Fibroblast of gingiva (primary cell): ENCODE measurements at regions not wholly inside any gene's neighbourhood (a gene's known extent, or its start where the extent isn't known, plus 50 kb on each side); places are given as distances from the start of the nearest gene placed in this dataset.
"Not testable (repeated sequence)": the region's sequence is repeated elsewhere in the genome, so short reads cannot be mapped to it uniquely, and the experiment has no call there.

Experiments used
- DNase-seq: peaks from one replicate; pipeline ENCODE4 v3.0.0-alpha.2; 2011; ENCODE audit warnings: low read depth

DNA sequence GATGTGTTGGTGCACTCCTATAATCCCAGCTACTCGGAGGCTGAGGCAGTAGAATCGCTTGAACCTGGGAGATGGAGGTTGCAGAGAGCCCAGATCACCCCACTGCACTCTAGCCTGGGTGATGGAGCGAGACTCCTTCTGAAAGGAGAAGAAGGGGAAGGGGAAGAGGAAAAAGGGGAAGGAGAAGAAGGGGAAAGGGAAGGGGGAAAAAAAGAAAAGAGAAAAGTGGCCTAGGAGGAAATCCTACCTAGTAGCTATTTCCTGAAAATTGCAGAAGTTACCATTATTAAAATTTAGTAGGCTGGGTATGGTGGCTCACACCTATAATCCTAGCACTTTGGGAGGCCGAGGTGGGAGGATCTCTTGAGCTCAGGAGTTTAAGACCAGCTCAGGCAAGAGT is 67.4 kb downstream of the ARRDC3 start:
- no peak for DNase-seq

DNA sequence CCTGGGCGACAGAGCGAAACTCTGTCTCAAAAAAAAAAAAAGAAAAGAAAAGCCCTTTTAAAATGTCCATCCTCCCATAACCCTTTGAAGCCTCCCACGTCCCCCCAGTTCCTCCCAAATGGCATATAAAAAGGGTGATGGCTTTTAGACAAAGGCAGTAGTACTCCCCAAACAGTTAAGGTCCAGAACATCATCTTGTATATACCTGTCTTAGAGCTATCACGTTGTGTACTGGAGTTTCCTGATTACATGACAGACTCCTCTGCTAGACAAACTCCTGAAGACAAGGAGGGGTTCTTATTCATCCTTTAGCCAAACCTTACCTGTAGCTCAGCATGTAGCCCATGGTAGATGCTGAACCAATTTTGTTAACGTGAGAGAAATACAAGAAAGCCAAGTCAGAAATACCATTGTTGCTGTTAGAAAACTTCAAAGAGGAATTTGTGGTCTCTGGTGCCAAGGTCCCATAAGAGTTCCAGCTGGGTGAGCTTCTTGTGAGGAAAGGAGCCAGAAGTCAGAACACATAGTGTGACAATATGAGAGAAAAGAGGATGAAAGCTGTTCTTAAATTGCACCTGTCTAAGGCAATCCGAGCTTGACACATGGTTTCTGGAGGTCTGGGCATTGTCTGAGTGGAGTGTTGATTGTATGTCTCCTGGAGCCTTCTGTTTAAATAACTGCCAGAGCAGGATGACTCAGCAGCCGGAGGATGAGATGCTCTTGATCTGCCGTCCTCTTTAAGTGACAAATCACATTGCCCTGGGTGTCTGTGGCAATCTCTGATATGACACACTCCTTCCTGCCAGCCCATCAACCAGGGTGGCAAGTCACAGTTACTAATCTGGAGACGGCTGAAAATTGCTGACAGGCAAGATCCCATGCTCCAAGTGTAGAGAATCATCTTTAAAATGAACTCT is 69.1 kb downstream of the ARRDC3 start:
- peak; percentile 89 for DNase-seq

DNA sequence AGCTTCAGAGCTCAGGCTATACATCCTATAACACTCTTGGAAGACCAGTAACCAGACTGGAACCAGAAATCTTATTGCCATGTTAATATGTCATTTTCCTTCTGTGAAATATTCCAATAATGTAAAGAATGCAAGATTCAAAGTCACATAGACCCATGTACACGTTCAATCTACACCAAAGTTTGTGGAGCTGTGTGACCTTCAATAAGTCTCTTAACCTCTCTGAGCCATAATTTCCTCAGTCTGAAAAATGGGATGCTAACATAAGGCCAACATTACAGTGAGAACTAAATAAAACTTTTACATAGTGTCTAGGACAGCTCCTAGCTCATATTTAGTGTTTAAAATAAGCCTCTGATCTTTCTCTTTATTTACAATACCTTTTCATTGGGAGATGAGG is 70.4 kb downstream of the ARRDC3 start:
- DNase-seq, result no peak

DNA sequence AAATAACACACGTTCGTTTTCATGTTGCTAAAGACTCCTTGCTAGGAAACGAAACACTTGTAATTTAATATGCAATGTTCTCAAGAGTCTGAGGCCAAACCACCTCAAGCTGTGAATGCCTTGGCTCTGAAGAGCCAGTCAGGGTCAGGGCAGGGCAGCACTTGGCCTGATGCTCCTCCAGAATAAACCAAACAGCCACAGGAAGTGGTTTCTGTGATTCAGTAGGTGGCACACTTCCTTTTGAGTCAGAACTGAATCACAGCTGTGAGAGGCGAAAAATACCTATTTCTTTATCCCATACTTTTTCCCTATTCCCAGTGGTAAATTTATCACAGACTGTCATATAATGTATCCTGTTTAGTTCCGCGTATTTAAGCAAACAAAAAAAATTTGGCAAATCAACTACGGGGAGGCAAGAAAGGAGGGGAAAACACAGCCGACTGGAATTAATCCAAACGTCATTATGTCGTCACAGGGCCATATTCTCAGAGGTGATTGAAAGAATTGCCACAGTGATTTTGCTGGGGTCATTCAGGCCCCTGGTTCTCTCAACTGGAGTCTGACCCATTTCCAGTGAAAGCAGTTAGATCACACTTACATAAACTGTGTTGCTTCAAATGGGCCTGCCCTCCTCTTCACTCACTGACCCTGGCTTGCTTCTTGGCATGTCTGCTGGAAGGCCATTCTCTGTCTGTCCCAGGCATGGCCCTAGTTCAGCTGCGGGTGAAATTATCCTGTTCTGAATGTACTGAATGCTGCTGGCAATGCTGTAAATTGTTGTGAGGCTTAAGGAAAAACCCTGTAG is 71.2 kb downstream of the ARRDC3 start:
- DNase-seq, result peak; percentile 100

DNA sequence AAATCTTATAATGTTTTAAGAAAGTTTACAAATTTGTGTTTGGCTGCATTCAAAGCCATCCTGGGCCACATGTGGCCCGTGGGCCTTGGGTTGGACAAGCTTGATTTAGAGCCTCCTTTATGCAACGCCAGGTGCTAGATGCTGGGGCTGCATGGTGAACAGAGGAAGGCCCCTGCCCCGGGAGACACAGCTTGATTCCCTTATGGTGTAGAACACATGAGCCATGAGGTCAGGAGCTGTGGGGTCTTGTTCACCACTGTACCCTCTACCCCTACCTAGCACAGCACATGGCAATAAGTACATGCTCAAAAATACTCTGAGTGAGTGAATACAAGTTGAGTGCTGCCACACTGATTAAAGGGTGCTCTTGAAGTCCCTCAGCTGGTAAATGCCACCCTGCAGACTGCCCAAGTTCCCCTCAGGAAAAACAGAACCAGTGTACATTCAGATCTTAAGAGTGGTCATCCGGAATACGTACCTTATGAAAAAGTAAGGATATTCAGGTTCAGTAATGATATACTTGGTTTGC is 71.9 kb downstream of the ARRDC3 start:
- DNase-seq, result no peak

DNA sequence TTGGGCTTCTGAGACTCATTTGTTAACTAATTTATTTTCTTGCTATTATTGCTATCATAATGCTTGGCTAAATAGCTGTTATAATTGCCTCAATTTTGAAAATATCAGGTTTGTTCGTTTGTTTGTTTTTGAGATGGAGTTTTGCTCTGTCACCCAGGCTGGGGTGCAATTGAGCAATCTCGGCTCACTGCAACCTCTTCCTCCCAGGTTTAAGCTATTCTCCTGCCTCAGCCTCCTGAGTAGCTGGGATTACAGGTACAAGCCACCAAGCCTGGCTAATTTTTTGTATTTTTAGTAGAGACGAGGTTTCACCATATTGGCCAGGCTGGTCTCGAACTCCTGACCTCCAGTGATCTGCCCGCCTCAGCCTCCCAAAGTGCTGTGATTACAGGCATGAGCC is 75.0 kb downstream of the ARRDC3 start:
- not testable (repeated sequence) for DNase-seq

DNA sequence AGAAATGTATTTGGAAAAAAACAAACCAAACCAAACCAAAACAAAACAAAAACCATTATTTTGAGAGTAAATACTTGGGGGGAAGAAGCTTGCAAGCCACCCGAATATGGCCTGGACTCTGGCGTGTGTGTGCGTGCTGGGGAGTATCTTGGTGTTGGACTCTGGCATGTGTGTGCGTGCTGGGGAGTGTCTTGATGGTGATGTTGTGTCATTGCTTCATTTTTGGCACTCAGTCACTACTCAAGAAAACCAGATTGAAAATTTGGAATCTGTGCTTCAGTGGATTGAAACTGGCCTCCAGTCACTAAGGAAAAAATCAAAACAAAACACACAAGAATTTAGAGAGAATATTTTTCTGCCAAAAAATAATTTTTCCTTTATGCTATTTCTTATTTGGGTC is 76.1 kb downstream of the ARRDC3 start:
- peak; percentile 97 for DNase-seq

DNA sequence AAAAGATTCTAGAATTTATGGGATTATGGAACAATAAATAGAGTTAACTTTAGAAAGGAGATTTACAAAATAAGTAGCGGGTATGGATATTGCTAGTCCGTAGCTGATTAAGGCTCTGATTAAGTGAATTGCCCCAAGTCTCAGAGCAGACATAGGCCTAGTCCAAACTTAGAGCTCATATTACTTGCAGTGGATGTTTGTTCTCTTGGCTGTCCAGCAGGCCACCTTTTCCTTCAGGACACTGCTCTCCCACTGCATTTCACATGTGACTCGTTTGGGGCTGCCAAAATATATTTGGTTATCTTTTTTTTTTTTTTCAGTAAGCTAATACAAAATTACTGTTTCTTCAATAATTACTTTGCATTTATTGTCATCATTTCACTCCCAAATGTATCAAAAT is 76.6 kb downstream of the ARRDC3 start:
- DNase-seq, result peak; percentile 42

DNA sequence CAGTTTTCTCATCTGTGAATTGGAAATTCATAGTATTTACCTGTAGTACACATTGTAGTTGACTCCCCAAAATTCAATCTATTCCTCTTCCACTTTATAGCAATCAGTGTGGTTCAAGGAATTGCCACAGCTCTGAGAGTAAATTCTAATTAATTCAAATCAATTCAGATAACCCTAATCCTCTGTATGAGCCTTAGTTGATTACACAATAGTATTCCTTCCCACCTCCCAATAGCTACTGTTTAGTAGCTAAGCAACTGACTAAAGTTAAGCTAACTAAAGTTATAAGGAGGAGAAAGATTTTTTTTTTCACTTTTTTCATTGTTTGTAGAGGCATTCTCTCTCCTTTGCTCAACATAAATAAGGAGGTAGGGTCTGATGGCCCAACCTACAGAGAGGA is 77.5 kb downstream of the ARRDC3 start:
- no peak for DNase-seq

DNA sequence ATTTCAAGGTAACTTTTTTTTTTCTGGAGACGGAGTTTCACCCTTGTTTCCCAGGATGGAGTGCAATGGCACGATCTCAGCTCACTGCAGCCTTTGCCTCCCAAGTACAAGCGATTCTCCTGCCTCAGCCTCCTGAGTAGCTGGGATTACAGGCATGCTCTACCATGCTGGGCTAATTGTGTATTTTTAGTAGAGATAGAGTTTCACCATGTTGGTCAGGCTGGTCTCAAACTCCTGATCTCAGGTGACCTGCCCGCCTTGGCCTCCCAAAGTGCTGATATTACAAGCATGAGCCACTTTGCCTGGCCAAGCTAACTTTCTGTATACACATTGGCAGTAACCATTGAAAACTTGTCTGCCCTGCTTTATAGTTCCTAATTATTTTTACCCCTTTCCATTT is 79.1 kb downstream of the ARRDC3 start:
- not testable (repeated sequence) for DNase-seq

DNA sequence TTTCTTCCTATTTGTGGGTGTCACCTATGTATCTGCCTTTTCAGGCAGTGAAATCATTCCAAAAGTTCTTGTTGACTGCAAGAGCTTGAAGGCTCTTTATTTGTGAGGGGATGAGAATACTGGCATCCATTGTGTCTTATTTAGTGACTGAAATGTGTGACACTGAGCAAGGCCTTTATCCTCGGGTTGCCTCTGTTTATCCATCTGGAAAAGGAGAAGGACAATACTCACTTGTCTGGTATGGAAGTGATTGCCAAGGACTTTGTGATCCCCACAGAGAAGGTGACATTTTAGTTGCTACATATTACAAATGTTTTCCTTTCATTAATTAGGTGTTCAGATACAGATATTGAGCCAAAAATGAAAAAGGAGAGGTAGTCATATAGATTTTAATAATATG is 80.2 kb downstream of the ARRDC3 start:
- no peak for DNase-seq

DNA sequence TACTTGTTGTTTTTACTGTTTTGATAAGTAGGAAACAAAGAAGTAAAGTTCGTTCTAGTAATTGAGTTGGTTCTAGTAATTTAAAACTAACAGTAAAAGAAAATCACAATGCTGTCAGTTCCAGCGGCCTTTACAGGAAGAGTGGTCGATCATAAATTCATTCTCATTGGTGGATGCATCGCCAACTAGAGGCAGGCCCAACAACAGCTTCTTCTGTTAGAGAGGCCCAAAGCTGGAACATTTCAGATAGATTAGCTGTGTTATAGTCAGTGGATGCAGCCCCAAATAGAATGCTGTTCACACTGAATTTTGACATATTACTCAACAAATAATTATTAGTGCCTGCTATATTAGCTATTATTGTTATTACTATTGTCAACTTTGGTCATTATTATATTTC is 80.8 kb downstream of the ARRDC3 start:
- DNase-seq, result no peak

DNA sequence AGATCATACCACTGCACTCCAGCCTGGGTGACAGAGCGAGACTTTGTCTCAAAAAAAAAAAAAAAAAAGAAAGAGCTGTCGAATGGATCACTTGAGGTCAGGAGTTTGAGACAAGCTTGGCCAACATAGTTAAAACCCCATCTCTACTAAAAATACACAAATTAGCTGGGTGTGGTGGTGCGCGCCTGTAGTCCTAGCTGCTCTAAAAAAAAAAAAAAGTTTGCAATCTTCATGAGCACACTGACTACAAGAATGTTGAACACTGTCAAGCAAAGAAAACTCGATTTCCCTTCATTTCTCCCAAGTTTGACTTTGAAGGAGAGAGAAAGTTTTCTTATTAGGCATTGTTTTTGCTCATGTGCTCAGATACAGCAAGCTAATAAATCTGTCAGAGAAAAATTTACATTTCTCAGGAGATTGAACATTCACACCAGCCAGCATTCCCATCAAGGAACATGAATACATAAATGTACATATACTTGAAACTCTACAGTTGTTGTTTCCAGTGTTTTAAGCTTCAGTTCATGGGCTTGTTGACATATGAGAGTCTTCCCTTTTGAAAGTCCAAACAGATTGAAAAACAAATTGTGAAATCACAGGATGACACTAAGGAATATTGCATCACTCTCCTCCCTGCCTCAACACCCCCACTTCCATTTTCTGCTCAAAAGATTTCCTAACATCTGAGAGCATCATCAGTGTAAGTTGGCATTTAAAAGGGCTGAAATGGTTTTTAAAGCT is 81.8 kb downstream of the ARRDC3 start:
- peak; percentile 91 for DNase-seq

DNA sequence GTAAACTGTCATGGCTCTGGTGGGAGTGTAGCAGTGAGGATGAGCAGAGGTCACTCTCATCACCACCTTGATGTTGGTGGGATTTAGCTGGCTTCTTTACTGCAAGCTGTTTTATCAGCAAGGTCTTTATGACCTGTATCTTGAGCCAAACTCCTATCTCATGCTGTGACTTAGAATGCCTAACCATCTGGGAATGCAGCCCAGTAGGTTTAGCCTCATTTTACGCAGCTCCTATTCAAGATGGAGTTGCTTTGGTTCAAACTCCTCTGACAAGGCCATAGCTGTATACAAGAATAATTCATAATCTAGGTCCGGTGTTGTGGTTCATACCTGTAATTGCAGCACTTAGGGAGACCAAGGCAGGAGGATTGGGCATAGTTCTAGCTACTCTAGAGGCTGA is 85.1 kb downstream of the ARRDC3 start:
- no peak for DNase-seq

DNA sequence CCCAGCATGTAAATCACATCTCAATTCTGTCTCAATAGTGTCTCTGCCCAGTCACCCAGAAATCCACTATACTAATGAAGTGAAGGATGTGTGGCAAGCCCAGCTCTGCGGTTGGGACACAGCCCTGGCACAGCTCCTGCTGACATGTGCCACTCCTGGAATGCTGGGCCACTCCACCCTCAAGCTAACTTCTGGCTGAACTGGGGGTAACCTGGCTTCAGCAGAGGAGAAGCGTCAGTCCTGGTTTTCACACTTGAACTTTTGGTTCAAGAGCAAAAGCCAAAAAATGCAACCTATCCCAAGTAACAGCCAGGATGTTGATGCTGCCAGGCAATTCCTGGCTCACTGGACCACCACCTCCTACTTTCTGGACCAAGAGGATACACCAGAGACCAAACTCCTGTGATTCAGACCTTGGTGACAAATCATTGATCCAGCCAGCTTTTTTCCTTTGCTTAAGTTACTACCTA is 86.4 kb downstream of the ARRDC3 start:
- peak; percentile 95 for DNase-seq

DNA sequence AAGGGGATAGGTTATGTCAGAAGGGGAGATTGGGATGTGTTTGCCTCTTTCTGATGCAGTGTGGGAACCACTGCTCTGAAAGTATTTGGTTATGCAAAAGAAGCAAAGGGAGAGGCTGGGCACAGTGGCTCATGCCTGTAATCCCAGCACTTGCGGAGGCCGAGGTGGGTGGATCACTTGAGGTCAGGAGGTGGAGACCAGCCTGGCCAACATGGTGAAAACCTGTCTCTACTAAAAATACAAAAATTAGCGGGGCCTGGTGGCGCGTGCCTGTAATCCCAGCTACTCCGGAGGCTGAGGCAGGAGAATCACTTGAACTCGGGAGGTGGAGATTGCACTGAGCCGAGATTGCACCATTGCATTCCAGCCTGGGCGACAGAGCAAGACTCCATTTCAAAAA is 87.0 kb downstream of the ARRDC3 start:
- not testable (repeated sequence) for DNase-seq

DNA sequence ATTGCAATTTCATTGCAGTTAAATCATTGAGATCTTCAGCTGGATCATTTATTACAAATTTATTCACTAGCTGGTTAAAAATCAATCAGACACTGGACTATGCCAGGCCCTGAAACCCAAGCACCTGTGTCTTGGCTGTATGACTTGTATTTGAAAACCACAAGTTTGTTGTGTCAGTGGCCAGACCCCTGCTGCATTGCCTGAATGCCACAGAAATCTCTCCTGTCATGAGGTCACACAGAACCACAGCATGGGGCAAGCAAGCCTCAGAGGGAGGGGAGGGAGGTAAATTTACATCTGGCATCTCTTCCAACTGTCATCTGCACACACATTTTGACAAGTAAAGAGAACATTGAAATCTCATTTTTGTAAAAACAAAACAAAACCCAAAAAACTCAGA is 90.0 kb downstream of the ARRDC3 start:
- DNase-seq, result no peak

DNA sequence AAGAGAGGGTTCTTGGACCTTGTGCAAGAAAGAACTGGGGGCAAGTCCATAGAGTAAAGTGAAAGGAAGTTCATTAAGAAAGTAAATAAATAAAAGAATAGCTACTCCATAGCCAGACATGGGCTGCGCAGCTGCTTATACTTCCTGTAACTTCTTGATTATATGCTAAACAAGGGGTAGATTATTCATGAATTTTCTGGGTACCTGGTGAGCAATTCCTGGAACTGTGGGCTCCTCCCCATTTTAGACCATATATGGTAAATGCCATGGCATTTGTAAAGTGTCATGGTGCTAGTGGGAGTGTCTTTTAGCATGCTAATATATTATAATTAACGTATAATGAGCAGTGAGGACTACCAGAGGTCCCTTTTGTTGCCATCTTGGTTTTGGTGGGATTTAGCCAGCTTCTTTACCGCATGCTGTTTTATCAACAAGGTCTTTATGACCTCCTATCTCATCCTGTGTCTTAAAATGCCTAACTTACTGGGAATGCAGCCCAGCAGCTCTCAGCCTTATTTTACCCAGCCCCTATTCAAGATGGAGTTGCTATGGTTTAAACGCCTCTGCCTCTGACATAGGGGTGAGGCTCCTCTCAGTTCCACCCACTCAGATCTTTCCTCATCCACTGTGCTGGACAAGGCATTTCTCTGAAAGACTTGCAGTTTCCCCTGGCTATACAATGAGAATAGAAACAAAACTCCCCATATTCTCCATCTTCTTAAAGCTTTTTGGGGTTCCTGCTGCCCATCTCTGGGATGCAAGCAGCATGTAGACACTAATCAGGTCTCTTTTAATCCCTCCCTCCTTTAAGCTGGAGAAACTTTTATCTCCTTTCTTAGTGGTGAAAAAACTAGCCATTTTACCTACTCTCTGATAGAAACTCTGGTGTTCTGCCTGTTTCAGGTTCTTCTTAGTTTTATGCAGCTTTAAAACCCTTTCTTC is 91.2 kb downstream of the ARRDC3 start:
- DNase-seq, result no peak

DNA sequence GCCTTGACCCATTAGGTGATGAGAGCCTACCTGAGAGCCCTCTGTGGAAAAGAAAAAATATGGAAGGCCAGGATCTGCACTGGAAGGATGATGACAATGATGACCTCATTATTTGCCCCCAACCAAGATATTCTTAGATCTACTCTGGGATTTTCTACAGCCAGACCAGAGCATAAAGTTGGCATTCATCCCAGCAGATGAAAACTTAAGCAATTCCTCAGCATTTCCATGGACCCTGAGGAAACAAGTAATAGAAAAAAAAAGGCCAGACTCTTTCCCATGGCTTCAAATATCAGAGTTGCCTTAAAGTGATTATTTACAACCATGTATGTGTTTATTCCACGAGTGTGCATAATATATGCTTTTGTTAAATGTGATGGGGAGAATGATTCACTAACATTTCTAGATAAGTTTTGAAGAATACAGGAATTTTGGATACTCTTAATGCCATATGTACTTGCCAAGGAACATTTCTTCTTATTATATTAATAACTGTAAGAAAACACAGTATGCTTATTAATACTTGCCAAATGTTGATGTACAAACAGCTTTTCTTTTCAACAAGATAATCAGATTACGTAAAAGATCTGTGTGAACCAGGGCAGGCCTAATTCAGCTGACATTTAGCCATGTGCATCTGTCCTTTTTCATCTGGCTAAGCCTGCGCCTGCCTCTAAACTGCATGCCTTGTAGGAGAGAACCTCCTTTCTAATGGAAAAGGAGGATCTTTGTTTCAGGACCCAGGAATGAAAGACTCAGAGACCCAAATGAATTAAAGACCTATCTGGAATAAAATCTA is 94.8 kb downstream of the ARRDC3 start:
- DNase-seq, result peak; percentile 65

DNA sequence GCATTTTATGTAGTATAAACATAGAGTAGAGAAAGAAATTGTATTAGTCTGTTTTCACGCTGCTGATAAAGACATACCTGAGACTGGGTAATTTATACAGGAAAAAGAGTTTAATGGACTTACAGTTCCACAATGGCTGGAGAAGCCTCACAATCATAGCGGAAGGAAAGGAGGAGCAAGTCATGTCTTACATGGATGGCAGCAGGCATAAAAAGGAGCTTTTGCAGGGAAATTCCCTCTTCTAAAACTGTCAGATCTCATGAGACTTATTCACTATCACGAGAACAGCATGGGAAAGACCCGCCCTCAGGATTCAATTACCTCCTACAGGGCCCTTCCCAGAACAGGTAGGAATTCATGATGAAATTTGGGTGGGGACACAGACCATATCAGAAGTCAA is 98.1 kb downstream of the ARRDC3 start:
- not testable (repeated sequence) for DNase-seq
